Testis (tissue), 2 donors: ENCODE measurements at regions not wholly inside any gene's neighbourhood (a gene's known extent, or its start where the extent isn't known, plus 50 kb on each side); places are given as distances from the start of the nearest gene placed in this dataset.

Source experiments
- DNase-seq: peaks from one replicate; pipeline ENCODE4 v3.0.0-alpha.2; 2019
- H3K27ac ChIP-seq, 2 donors: fragments of 200-600 bp; sonication (generic); one replicate each; pipeline ENCODE4 v1.5.1; 2019
- H3K27me3 ChIP-seq: fragments of 200-600 bp; sonication (generic); one replicate; pipeline ENCODE4 v1.5.1; 2019
- H3K36me3 ChIP-seq: fragments of 200-600 bp; sonication (generic); one replicate; pipeline ENCODE4 v1.5.1; 2017; ENCODE audit warnings: low read depth; ENCODE audit errors: missing control alignments
- H3K4me1 ChIP-seq: fragments of 200-600 bp; sonication (generic); one replicate; pipeline ENCODE4 v1.5.1; 2019
- H3K4me3 ChIP-seq, 2 donors: fragments of 200-600 bp; sonication (generic); one replicate each; pipeline ENCODE4 v1.5.1; 2017 to 2019
- H3K9me3 ChIP-seq: fragments of 200-600 bp; sonication (generic); one replicate; pipeline ENCODE4 v1.5.1; 2017
- CTCF ChIP-seq, 3 experiments: fragments of 450-650 bp in 2 of 3; fragments of 200-600 bp in 1 of 3; sonication (generic) in 1 of 3; IDR thresholded peaks; one replicate each; pipeline ENCODE4 v1.5.1; 2016 to 2019; ENCODE audit warnings: antibody characterized with exemption in 3 of 3, mild to moderate bottlenecking in 2 of 3, moderate library complexity in 1 of 3
- POLR2A ChIP-seq: fragments of 450-650 bp; IDR thresholded peaks from one replicate; pipeline ENCODE4 v1.6.1; 2017; ENCODE audit warnings: antibody characterized with exemption, mild to moderate bottlenecking, moderate library complexity
- WGBS, 2 donors: methylation state at CpG; one replicate each; pipeline ENCODE4 v1.1.5; 2018; 5-methylcytosine and 5-hydroxymethylcytosine counted together
- intact Hi-C: fragments of 100-400 bp; cut with DNase I; formaldehyde crosslinking; loops from one replicate; pipeline ENCODE4 v1.15.1; 2023; ENCODE audit warnings: low total_unique reads

- intact Hi-C loops: no loop called here
- H3K9me3 ChIP-seq: no peaks in the 10 kb centered on the region
Observed at GRCh38 chr6:133033263-133033662, 207.9 kb upstream of the EYA4 start.

GRCh38 chr6:133034509-133035206, 206.5 kb upstream of the EYA4 start:
- no peak for DNase-seq
- TF ChIP-seq CTCF (IDR thresholded peaks at IDR 0.05) (no peak), POLR2A (no peak)
- Histone ChIP-seq H3K4me3 (no peak overlapping the region), H3K27me3 (no peaks in the 10 kb centered on the region), H3K27ac (no peak overlapping the region), H3K4me1 (no peaks in the 10 kb centered on the region), H3K36me3 (no peaks in the 10 kb centered on the region), H3K9me3 (no peaks in the 10 kb centered on the region)
- intact Hi-C loops: no loop called here
- 81% methylated on average over 8 of the region's 8 CpGs for WGBS, 2 donors

More at GRCh38 chr6:133033263-133033662, 207.9 kb upstream of the EYA4 start:
- Histone ChIP-seq H3K36me3 (no peaks in the 10 kb centered on the region), H3K4me1 (no peaks in the 10 kb centered on the region), H3K27ac (no peak overlapping the region), H3K4me3 (no peak overlapping the region), H3K27me3 (no peaks in the 10 kb centered on the region)
- no peak for DNase-seq
- TF ChIP-seq POLR2A (no peak), CTCF (IDR thresholded peaks at IDR 0.05) (no peak)
- 89 to 93% methylated on average over 4 of the region's 4 CpGs for WGBS, 2 donors

GRCh38 chr6:133040094-133040802, 200.9 kb upstream of the EYA4 start:
- Histone ChIP-seq H3K9me3 (no peaks in the 10 kb centered on the region), H3K4me3 (no peak overlapping the region), H3K4me1 (peaks cover 2% of the 10 kb centered on the region), H3K36me3 (no peaks in the 10 kb centered on the region), H3K27me3 (no peaks in the 10 kb centered on the region), H3K27ac (no peak overlapping the region)
- 71 to 72% methylated on average over 3 of the region's 3 CpGs for WGBS, 2 donors
- TF ChIP-seq POLR2A (no peak), CTCF (IDR thresholded peaks at IDR 0.05) (peak in 1 of 3 experiments; percentile 37)
- intact Hi-C loops: no loop called here
- peak; percentile 18 for DNase-seq

GRCh38 chr6:133040803-133041419, 200.2 kb upstream of the EYA4 start:
- peak; percentile 18 for DNase-seq
- Histone ChIP-seq H3K9me3 (no peaks in the 10 kb centered on the region), H3K4me1 (peaks cover 2% of the 10 kb centered on the region), H3K36me3 (no peaks in the 10 kb centered on the region), H3K4me3 (no peak overlapping the region), H3K27ac (no peak overlapping the region), H3K27me3 (no peaks in the 10 kb centered on the region)
- no peak for TF ChIP-seq CTCF (IDR thresholded peaks at IDR 0.05)
- 84 to 88% methylated on average over 2 of the region's 2 CpGs for WGBS, 2 donors
- intact Hi-C loops: no loop called here
